Pancreas (tissue), 10 donors: ENCODE measurements at regions not wholly inside any gene's neighbourhood (a gene's known extent, or its start where the extent isn't known, plus 50 kb on each side); places are given as distances from the start of the nearest gene placed in this dataset.

Source experiments
- ATAC-seq, 4 donors: fragments of 200-7000 bp; cut with Tn5 transposase; one replicate each; pipeline versions ENCODE4 v1.8.0 to v1.9.1; 2020; ENCODE audit warnings: mild to moderate bottlenecking in 4 of 4, moderate library complexity in 4 of 4
- DNase-seq, 6 donors: peaks; one replicate each; pipeline ENCODE4 v3.0.0-alpha.2; 2020
- FAIRE-seq: peaks from 2 replicates; lab custom pipeline; 2012; peaks lifted over from hg19 to GRCh38; lab: Jason Lieb, UNC
- H3K27ac ChIP-seq, 4 donors: fragments of 200-600 bp; sonication (generic); 1 replicate in 3 of 4; 2 replicates in 1 of 4; pipeline versions ENCODE4 v1.5.0 to v1.8.0; 2020
- H3K27me3 ChIP-seq, 4 donors: fragments of 200-600 bp; one replicate each; pipeline ENCODE4 v1.8.0; 2021
- H3K36me3 ChIP-seq, 3 donors: fragments of 200-600 bp; sonication (generic) in 1 of 3; one replicate each; pipeline versions ENCODE4 v1.5.0 to v1.8.0; 2020 to 2021
- H3K4me1 ChIP-seq, 3 donors: fragments of 200-600 bp; one replicate each; pipeline ENCODE4 v1.8.0; 2021
- H3K4me3 ChIP-seq, 4 donors: fragments of 200-600 bp; sonication (generic) in 2 of 4; one replicate each; pipeline versions ENCODE4 v1.5.0 to v1.8.0; 2020 to 2021
- H3K9me3 ChIP-seq, 4 donors: fragments of 200-600 bp; one replicate each; pipeline ENCODE4 v1.8.0; 2021
- CTCF ChIP-seq, 4 donors: fragments of 200-600 bp; sonication (generic) in 3 of 4; IDR thresholded peaks; one replicate each; pipeline versions ENCODE4 v1.5.0 to v1.8.0; 2021; ENCODE audit warnings: antibody characterized with exemption in 4 of 4
- WGBS, 2 donors: extraction: QIAGEN DNeasy Blood & Tissue Kit; methylation state at CpG; one replicate each; pipeline ENCODE4 v1.1.7; 2013; 5-methylcytosine and 5-hydroxymethylcytosine counted together
- intact Hi-C, 3 donors: fragments of 100-400 bp; cut with DNase I; formaldehyde crosslinking; loops; one replicate each; pipeline versions ENCODE4 v1.11.1 to v1.14.2; 2022
- donor health status: healthy with polysubstance abuse.
- donor health status: DM: no; HTN: no; CAD: no; lungs with moderate emphysema.
- donor health status: DM: no; HTN: no; CAD: no.
- donor health status: control.
- donor health status: control.
- donor health status: Bipolar disorder and iron deficiency.
- donor health status: DM: yes; HTN: yes; CAD: no.
- donor health status: DM: no; HTN: no; CAD: no.
- donor health status: DM: no; HTN: no; CAD: no.
- donor health status: DM: yes; HTN: yes; CAD: no.

GRCh38 chr1:234963180-234963903 lies 165.3 kb downstream of the TOMM20 start:
- H3K4me1 ChIP-seq, result peaks cover 50 to 68% (median 56%) of the 10 kb centered on the region in 3 donors
- peak overlapping the region; percentile 46 to 87 (median 76) for H3K27ac ChIP-seq
- peak in 4 of 6 donors; percentile 48 to 82 (median 67) for DNase-seq
- no peaks in the 10 kb centered on the region for H3K27me3 ChIP-seq
- no peak for FAIRE-seq
- ATAC-seq, result peak in 3 of 4 donors; percentile 26 to 61 (median 40)
- no peaks in the 10 kb centered on the region for H3K36me3 ChIP-seq
- no peaks in the 10 kb centered on the region for H3K9me3 ChIP-seq
- no peak for TF ChIP-seq CTCF (IDR thresholded peaks at IDR 0.05)
- WGBS, 2 donors, result 14 to 21% methylated on average over 15 of the region's 15 CpGs
- no peak overlapping the region for H3K4me3 ChIP-seq
- intact Hi-C loops, result loop anchor here in 1 of 3 donors (5.0 kb wide), 2 partner anchors 114 to 351 kb away; partner anchors contain the start of gene IRF2BP2

DNA sequence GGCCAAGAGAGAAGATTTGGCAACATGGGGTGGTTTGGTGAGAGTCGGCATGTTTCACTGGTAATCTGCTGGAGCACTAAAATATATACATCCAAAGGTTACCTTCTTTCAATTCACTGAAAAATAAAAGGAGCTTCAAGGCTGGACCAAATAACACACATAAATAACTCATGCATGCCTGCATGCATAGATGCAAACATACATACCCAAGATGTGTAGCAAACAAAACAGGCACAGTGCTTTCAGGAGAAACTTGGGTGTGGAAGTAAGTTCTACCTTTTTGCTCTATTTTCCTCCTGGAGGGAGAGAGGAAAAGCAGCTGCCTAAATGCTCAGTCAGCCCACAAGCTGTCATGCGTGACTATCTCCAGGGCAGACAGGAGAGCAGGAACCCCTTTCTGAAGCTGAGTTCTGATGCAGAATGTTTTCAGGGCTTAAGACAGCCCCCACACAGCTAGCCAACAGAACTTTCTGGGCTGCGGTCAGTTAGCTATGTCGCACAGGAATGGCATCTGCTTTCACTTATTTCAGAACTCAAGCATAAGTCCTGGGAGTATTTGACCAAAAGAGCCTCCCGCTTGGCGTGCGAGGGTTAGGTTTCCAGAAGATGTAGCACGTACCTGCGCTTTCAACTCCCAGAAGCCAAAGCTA lies 166.2 kb downstream of the TOMM20 start:
- Histone ChIP-seq H3K27ac (peak overlapping the region; percentile 69 to 87 (median 76)), H3K36me3 (no peaks in the 10 kb centered on the region), H3K4me3 (no peak overlapping the region), H3K9me3 (no peaks in the 10 kb centered on the region), H3K4me1 (peaks cover 58 to 77% (median 65%) of the 10 kb centered on the region in 3 donors), H3K27me3 (no peaks in the 10 kb centered on the region)
- intact Hi-C loops, result loop anchor here in 1 of 3 donors (5.0 kb wide), 2 partner anchors 115 to 350 kb away; partner anchors contain the start of gene IRF2BP2
- ATAC-seq (peak in 2 of 4 donors; percentile 1 to 4), DNase-seq (no peak), FAIRE-seq (no peak)
- WGBS, 2 donors, result 62 to 68% methylated on average over 9 of the region's 9 CpGs
- TF ChIP-seq CTCF (IDR thresholded peaks at IDR 0.05), result no peak

DNA sequence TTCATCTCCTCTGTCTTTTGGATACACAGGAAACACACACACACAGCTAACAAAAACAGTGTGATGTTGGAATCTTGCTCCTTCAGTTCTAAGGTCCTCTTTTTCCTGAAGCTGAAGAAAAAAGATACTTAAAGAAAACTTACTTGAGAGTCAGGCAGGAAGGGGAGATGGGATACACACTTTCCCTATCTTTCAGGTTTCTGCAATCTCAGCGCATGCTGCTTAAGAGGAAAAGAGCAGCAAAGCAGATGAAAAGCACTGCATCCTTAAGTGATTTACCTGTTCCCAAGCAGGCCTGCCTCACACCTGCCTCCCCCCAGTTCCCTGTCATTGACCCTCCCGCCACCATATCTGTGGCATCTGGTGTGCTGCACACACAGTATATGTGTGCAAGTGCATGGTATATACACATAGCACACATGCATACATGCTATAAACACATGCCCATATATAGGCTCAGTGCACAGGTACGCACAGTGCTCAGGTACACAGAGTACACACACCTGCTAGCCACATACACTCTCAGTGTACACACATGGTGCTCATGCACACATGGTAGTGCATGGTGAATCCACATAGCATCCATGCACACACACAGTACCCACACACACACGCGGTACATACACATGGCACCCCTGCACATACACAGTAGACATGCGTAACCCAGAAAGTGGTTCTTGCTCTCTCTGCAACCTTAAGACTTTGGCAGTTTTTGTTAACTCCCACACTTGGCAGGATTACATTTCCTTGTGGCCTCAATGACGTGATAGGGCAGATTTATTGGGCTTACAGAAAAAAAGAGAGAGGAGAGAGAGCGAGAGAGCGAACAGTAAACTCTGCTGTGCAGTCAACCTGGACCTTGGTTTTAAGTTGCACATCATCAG lies 166.9 kb downstream of the TOMM20 start:
- H3K27ac ChIP-seq, result peak overlapping the region; percentile 69 to 87 (median 76)
- WGBS, 2 donors, result 42 to 43% methylated on average over 9 of the region's 9 CpGs
- intact Hi-C loops, result loop anchor here in 1 of 3 donors (5.0 kb wide), 2 partner anchors 116 to 349 kb away; partner anchors contain the start of gene IRF2BP2
- ATAC-seq (peak; percentile 13 to 30 (median 24)), FAIRE-seq (no peak), DNase-seq (no peak)
- no peak for TF ChIP-seq CTCF (IDR thresholded peaks at IDR 0.05)
- H3K4me1 ChIP-seq, result peaks cover 63 to 85% (median 72%) of the 10 kb centered on the region in 3 donors
- H3K27me3 ChIP-seq, result no peaks in the 10 kb centered on the region
- H3K36me3 ChIP-seq, result no peaks in the 10 kb centered on the region
- no peaks in the 10 kb centered on the region for H3K9me3 ChIP-seq
- no peak overlapping the region for H3K4me3 ChIP-seq

- Histone ChIP-seq H3K36me3 (no peaks in the 10 kb centered on the region), H3K4me1 (peaks cover 71 to 93% (median 81%) of the 10 kb centered on the region in 3 donors), H3K4me3 (no peak overlapping the region), H3K27ac (peak overlapping the region; percentile 69 to 87 (median 76)), H3K9me3 (no peaks in the 10 kb centered on the region), H3K27me3 (no peaks in the 10 kb centered on the region)
- intact Hi-C loops, result loop anchor here in 1 of 3 donors (5.0 kb wide), 2 partner anchors 116 to 349 kb away; partner anchors contain the start of gene IRF2BP2
- TF ChIP-seq CTCF (IDR thresholded peaks at IDR 0.05), result no peak
- FAIRE-seq (no peak), ATAC-seq (peak; percentile 60 to 74 (median 64)), DNase-seq (peak in 4 of 6 donors; percentile 60 to 83 (median 76))
- WGBS, 2 donors, result 10 to 11% methylated on average over 17 of the region's 17 CpGs
Observed at GRCh38 chr1:234960722-234961455, 167.7 kb downstream of the TOMM20 start.
